Natural killer cell (primary cell): ENCODE measurements at regions not wholly inside any gene's neighbourhood (a gene's known extent, or its start where the extent isn't known, plus 50 kb on each side); places are given as distances from the start of the nearest gene placed in this dataset.

ENCODE experiments used
- ATAC-seq, 3 donors: fragments of 150-1000 bp in 2 of 3; fragments of 200-7000 bp in 1 of 3; cut with Tn5 transposase; 1 replicate in 1 of 3; 2 replicates in 2 of 3; pipeline ENCODE4 v1.10.0; 2021; ENCODE audit warnings: mild to moderate bottlenecking in 2 of 3, moderate library complexity in 2 of 3
- DNase-seq, 2 donors: peaks; one replicate each; pipeline versions ENCODE4 v3.0.0 to v3.0.0-alpha.2; 2013 to 2021; ENCODE audit warnings: mixed read lengths in 1 of 2
- H3K27ac ChIP-seq: one replicate; pipeline ENCODE4 v1.5.1; 2013; ENCODE audit warnings: mild to moderate bottlenecking, low read length
- H3K27me3 ChIP-seq: one replicate; pipeline ENCODE4 v1.6.1; 2013; ENCODE audit warnings: low read length; ENCODE audit not compliant: control insufficient read depth, insufficient read depth
- H3K36me3 ChIP-seq: one replicate; pipeline ENCODE4 v1.6.1; 2013; ENCODE audit warnings: low read length; ENCODE audit not compliant: control insufficient read depth, insufficient read depth
- H3K4me1 ChIP-seq: one replicate; pipeline ENCODE4 v1.6.1; 2013; ENCODE audit warnings: low read length; ENCODE audit not compliant: control insufficient read depth, insufficient read depth
- H3K4me3 ChIP-seq: one replicate; pipeline ENCODE4 v1.5.1; 2013; ENCODE audit warnings: low read length
- H3K9me3 ChIP-seq: one replicate; pipeline ENCODE4 v1.6.1; 2013; ENCODE audit warnings: low read length; ENCODE audit not compliant: control insufficient read depth, insufficient read depth
- H3K27ac Mint-ChIP-seq, 2 donors: one replicate each; pipeline ENCODE4 v1.8.0; 2022; ENCODE audit warnings: mild to moderate bottlenecking in 2 of 2, mixed read lengths in 2 of 2, moderate library complexity in 1 of 2
- H3K27me3 Mint-ChIP-seq, 2 donors: one replicate each; pipeline ENCODE4 v1.8.0; 2022; ENCODE audit warnings: low read depth in 2 of 2, mixed read lengths in 2 of 2
- H3K36me3 Mint-ChIP-seq: one replicate; pipeline ENCODE4 v1.8.0; 2022; ENCODE audit warnings: mixed read lengths
- H3K4me1 Mint-ChIP-seq, 2 donors: one replicate each; pipeline ENCODE4 v1.8.0; 2022; ENCODE audit warnings: mixed read lengths in 2 of 2
- H3K4me3 Mint-ChIP-seq: one replicate; pipeline ENCODE4 v1.8.0; 2022; ENCODE audit warnings: mild to moderate bottlenecking, moderate library complexity, mixed read lengths
- H3K9me3 Mint-ChIP-seq, 2 donors: one replicate each; pipeline ENCODE4 v1.8.0; 2022; ENCODE audit warnings: mixed read lengths in 2 of 2
- WGBS: methylation state at CpG from one replicate; pipeline ENCODE4 v1.1.7; 2013; ENCODE audit warnings: missing lambda C conversion rate; ENCODE audit not compliant: insufficient coverage; 5-methylcytosine and 5-hydroxymethylcytosine counted together
- intact Hi-C: fragments of 100-400 bp; cut with micrococcal nuclease; formaldehyde crosslinking; loops from one replicate; pipeline ENCODE4 v1.14.2; 2022
- TF ChIP-seq, protein P1 (sequence below): fragments of 200-600 bp; IDR thresholded peaks from one replicate; pipeline ENCODE4 v1.8.0; 2022; ENCODE audit warnings: antibody characterized with exemption

DNA sequence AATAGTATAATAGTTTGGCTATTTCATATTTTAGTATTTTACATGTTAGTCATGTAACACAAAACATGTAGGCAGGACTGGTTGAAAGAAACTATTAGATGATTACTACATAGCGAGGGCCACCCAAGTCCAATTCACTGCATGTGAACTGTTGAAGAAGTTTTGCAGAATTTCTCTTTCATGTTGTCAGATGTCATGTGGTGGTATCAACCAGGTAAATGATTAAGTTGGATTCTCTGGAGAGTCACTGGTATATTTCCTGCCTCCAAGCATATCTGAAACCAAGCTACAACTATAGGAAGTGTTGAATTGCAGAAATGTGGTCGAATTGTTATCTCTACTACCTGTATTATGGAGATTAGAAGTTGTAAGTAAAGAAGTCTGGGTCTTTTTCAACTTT lies 137.8 kb upstream of the DPYD start:
- Histone ChIP-seq H3K27me3 (peaks cover 25% of the 10 kb centered on the region), H3K9me3 (no peaks in the 10 kb centered on the region), H3K4me1 (peaks cover 8% of the 10 kb centered on the region), H3K4me3 (no peak overlapping the region), H3K27ac (no peak overlapping the region), H3K36me3 (no peaks in the 10 kb centered on the region)
- intact Hi-C loops: no loop called here
- ATAC-seq: no peak
- peaks cover 2 to 10% of the 10 kb centered on the region in 2 donors for H3K4me1 Mint-ChIP-seq
- H3K36me3 Mint-ChIP-seq: no peaks in the 10 kb centered on the region
- no peaks in the 10 kb centered on the region for H3K9me3 Mint-ChIP-seq
- H3K27me3 Mint-ChIP-seq: peaks cover 32 to 63% of the 10 kb centered on the region in 2 donors
- no peak overlapping the region for H3K4me3 Mint-ChIP-seq
- TF ChIP-seq, protein P1, sequence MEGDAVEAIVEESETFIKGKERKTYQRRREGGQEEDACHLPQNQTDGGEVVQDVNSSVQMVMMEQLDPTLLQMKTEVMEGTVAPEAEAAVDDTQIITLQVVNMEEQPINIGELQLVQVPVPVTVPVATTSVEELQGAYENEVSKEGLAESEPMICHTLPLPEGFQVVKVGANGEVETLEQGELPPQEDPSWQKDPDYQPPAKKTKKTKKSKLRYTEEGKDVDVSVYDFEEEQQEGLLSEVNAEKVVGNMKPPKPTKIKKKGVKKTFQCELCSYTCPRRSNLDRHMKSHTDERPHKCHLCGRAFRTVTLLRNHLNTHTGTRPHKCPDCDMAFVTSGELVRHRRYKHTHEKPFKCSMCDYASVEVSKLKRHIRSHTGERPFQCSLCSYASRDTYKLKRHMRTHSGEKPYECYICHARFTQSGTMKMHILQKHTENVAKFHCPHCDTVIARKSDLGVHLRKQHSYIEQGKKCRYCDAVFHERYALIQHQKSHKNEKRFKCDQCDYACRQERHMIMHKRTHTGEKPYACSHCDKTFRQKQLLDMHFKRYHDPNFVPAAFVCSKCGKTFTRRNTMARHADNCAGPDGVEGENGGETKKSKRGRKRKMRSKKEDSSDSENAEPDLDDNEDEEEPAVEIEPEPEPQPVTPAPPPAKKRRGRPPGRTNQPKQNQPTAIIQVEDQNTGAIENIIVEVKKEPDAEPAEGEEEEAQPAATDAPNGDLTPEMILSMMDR: no peak
- 100% methylated on average over 1 of the region's 2 CpGs for WGBS
- DNase-seq: no peak
- no peak overlapping the region for H3K27ac Mint-ChIP-seq

DNA sequence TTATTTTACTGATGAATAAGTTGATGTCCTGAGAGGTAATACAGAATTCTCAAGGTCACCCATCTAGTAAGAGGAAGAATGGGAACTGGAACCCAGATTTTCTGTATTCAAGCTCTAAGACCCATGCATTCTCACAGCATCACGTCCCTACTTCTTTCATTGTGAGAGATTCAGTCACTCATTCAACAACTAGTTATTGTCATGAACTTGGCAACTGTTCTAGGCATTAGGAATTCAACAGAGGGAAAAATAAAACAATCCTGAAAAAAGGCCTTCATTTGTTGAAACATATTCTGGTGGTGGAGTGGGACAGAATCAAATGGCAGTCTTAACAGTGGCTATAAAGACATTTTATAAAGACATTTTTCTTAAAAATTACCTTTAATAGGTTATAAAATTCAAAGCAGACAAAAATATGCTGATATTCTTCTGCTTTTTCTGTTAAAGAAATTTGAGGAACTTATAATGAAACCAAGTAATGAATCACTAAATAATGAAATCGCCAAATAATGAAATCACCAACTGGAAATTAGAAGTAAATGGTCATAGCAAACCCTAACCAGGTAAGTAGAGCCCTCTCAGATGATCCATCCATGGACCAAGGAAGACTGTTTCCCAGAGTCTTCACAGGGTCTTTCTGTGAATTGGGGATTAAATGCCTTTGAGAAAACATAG lies 136.5 kb upstream of the DPYD start:
- DNase-seq (no peak), ATAC-seq (no peak)
- Histone ChIP-seq H3K4me3 (no peak overlapping the region), H3K4me1 (peaks cover 15% of the 10 kb centered on the region), H3K36me3 (no peaks in the 10 kb centered on the region), H3K9me3 (no peaks in the 10 kb centered on the region), H3K27me3 (peaks cover 35% of the 10 kb centered on the region), H3K27ac (no peak overlapping the region)
- Mint-ChIP-seq H3K4me1 (peaks cover 14 to 20% of the 10 kb centered on the region in 2 donors), H3K27ac (no peak overlapping the region), H3K27me3 (peaks cover 41 to 67% of the 10 kb centered on the region in 2 donors), H3K4me3 (no peak overlapping the region), H3K36me3 (no peaks in the 10 kb centered on the region), H3K9me3 (no peaks in the 10 kb centered on the region)
- WGBS: 70% methylated on average over 2 of the region's 2 CpGs
- TF ChIP-seq, protein P1: no peak
- intact Hi-C loops: no loop called here

DNA sequence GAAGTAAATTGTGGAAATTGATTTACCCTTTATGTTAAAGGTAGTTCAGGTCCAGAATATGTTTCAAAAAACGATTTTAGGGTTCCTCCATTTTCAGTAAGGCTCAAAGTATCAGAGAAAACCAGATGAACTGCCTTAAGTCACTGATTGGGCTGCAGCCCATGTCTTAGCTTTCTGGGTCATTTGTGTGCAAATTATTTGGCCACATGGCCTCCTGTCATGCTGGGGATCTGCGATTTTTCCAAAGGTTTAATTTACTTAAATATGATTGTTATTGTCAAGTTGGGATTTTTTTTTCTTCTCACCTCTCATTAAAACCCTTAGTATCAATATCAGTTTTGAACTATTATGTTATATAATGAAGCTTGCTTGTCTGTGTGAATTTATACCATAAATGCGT lies 135.9 kb upstream of the DPYD start:
- H3K9me3 ChIP-seq: no peaks in the 10 kb centered on the region
- no peaks in the 10 kb centered on the region for H3K36me3 ChIP-seq
- peaks cover 15% of the 10 kb centered on the region for H3K4me1 ChIP-seq
- ATAC-seq: no peak
- DNase-seq: no peak
- Mint-ChIP-seq H3K36me3 (no peaks in the 10 kb centered on the region), H3K4me3 (no peak overlapping the region), H3K27ac (no peak overlapping the region), H3K4me1 (peaks cover 14 to 20% of the 10 kb centered on the region in 2 donors), H3K9me3 (no peaks in the 10 kb centered on the region), H3K27me3 (peaks cover 42 to 73% of the 10 kb centered on the region in 2 donors)
- H3K27ac ChIP-seq: no peak overlapping the region
- peaks cover 41% of the 10 kb centered on the region for H3K27me3 ChIP-seq
- no peak overlapping the region for H3K4me3 ChIP-seq
- TF ChIP-seq, protein P1: no peak
- 54% methylated on average over 1 of the region's 3 CpGs for WGBS
- intact Hi-C loops: no loop called here

DNA sequence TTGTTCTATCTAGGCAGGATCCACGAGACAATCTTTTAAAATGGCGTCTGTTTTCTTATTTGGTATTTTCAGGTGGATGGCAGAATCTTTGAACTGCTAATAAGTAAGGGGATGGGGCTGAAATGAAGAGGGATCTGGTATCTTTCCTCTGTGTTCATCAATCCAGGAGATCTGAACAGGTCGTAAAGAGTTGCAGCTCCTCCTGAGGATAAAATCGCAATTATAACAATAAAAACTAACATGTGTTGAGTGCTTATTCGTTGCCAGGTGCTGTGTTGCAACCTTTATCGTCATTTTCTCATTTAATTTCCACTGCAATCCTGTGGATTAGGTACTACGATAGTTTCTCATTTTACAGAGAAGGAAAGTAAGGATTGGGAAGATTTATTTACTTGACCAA lies 134.6 kb upstream of the DPYD start:
- WGBS: 92% methylated on average over 7 of the region's 7 CpGs
- Histone ChIP-seq H3K4me1 (peaks cover 15% of the 10 kb centered on the region), H3K36me3 (no peaks in the 10 kb centered on the region), H3K27me3 (peaks cover 43% of the 10 kb centered on the region), H3K4me3 (no peak overlapping the region), H3K27ac (no peak overlapping the region), H3K9me3 (no peaks in the 10 kb centered on the region)
- ATAC-seq: no peak
- H3K27me3 Mint-ChIP-seq: peaks cover 46 to 85% of the 10 kb centered on the region in 2 donors
- no peak for DNase-seq
- TF ChIP-seq, protein P1: no peak
- H3K4me3 Mint-ChIP-seq: peak overlapping the region; percentile 50
- no peaks in the 10 kb centered on the region for H3K9me3 Mint-ChIP-seq
- H3K36me3 Mint-ChIP-seq: no peaks in the 10 kb centered on the region
- H3K4me1 Mint-ChIP-seq: peaks cover 14 to 20% of the 10 kb centered on the region in 2 donors
- H3K27ac Mint-ChIP-seq: no peak overlapping the region
- intact Hi-C loops: loop anchor here (2.0 kb wide), 1 partner anchor 413 kb away; no protein-coding TSS in a partner anchor
